NB4 (cell line): ENCODE measurements at regions not wholly inside any gene's neighbourhood (a gene's known extent, or its start where the extent isn't known, plus 50 kb on each side); places are given as distances from the start of the nearest gene placed in this dataset.

Experiments used
- DNase-seq: peaks from one replicate; pipeline ENCODE4 v3.0.0; 2010; ENCODE audit warnings: low read depth
- H3K4me3 ChIP-seq: one replicate; pipeline ENCODE4 v1.5.1; 2011; ENCODE audit warnings: mild to moderate bottlenecking, low read depth, low read length, moderate library complexity
- CTCF ChIP-seq: IDR thresholded peaks from one replicate; pipeline ENCODE4 v1.5.1; 2012; ENCODE audit warnings: low read depth, low read length
- MAX ChIP-seq: IDR thresholded peaks from 2 replicates; pipeline ENCODE4 v1.6.1; 2011; ENCODE audit warnings: low read depth, low read length
- MYC ChIP-seq: IDR thresholded peaks from 2 replicates; pipeline ENCODE4 v1.6.1; 2011; ENCODE audit warnings: low read depth, low read length
- POLR2A ChIP-seq: IDR thresholded peaks from 2 replicates; pipeline ENCODE4 v1.6.1; 2011; ENCODE audit warnings: mild to moderate bottlenecking; ENCODE audit not compliant: insufficient read length; ENCODE audit errors: extremely low read depth

GRCh38 chr14:80127466-80127865 is 83.8 kb downstream of the DIO2 start:
- no peak overlapping the region for H3K4me3 ChIP-seq
- no peak for DNase-seq
- TF ChIP-seq MYC: no peak
- TF ChIP-seq MAX: no peak

DNA sequence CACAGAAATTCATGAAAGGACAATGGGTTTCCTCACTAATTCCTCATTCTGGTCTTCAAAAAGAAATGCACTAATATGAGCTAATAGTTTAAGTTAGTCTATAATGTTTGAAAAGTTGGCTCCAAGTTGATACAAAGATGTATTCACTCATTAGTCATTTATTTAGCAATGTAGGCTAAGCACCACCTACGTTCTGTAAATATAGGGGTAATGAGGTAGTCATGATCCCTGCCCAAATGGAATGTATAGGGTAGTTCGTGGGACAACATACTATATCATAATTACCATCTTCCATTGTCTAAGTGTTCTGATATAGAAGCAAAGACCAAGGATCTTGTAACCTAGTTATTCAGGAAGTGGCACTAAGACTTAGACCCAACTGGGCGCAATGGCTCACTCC is 86.5 kb downstream of the DIO2 start:
- TF ChIP-seq MYC (no peak), POLR2A (no peak), CTCF (no peak), MAX (no peak)
- H3K4me3 ChIP-seq: no peak overlapping the region

GRCh38 chr14:80117876-80118275 is 93.4 kb downstream of the DIO2 start:
- DNase-seq: no peak
- H3K4me3 ChIP-seq: no peak overlapping the region
- TF ChIP-seq POLR2A: no peak
- TF ChIP-seq MYC: no peak
- TF ChIP-seq CTCF: no peak
- no peak for TF ChIP-seq MAX

More for the DNA sequence above, 86.5 kb downstream of the DIO2 start:
- no peak for DNase-seq

DNA sequence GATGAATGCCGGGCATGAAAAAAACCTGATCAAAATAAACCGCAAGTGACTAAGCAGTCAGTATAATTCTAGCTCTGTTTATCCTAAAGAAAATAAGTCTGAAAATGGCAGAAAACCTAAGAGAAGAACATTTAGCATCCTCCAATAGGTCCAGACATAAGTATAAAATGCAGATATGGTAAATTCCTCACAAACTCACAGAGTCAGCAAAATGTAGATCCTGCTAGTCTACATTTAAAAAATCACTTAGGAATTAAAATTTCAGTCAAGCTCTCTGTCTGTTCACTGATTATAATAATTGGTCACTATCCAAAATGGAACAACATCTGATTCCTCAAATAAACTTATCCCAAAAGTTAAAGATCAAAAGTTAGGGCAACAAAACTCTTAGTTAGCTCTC is 95.1 kb downstream of the DIO2 start:
- DNase-seq: no peak
- no peak overlapping the region for H3K4me3 ChIP-seq
- no peak for TF ChIP-seq POLR2A
- no peak for TF ChIP-seq MAX
- no peak for TF ChIP-seq MYC
- TF ChIP-seq CTCF: no peak

GRCh38 chr14:80110721-80111120 is 100.6 kb downstream of the DIO2 start:
- no peak overlapping the region for H3K4me3 ChIP-seq
- no peak for TF ChIP-seq POLR2A
- TF ChIP-seq MAX: no peak
- no peak for TF ChIP-seq CTCF
- TF ChIP-seq MYC: no peak
- DNase-seq: no peak

- no peak for DNase-seq
- no peak for TF ChIP-seq CTCF
- no peak for TF ChIP-seq MAX
- no peak for TF ChIP-seq POLR2A
- no peak for TF ChIP-seq MYC
- H3K4me3 ChIP-seq: no peak overlapping the region
These were observed 102.2 kb downstream of the DIO2 start for GRCh38 chr14:80109055-80109454.
